BLaER1 (cell line): ENCODE measurements at regions not wholly inside any gene's neighbourhood (a gene's known extent, or its start where the extent isn't known, plus 50 kb on each side); places are given as distances from the start of the nearest gene placed in this dataset.
"Not testable (repeated sequence)": the region's sequence is repeated elsewhere in the genome, so short reads cannot be mapped to it uniquely, and the experiment has no call there.

Experiments used
- H3K27ac ChIP-seq: shearing (Covaris generic); formaldehyde crosslinking; 2 replicates; pipeline ENCODE4 v1.8.1; 2022
- H3K27me3 ChIP-seq: shearing (Covaris generic); formaldehyde crosslinking; 2 replicates; pipeline ENCODE4 v1.8.1; 2022
- H3K36me3 ChIP-seq: shearing (Covaris generic); formaldehyde crosslinking; 2 replicates; pipeline ENCODE4 v1.8.1; 2022
- H3K4me1 ChIP-seq: shearing (Covaris generic); formaldehyde crosslinking; 2 replicates; pipeline ENCODE4 v1.8.1; 2022
- H3K4me2 ChIP-seq: shearing (Covaris generic); formaldehyde crosslinking; 2 replicates; pipeline ENCODE4 v1.8.1; 2022
- H3K4me3 ChIP-seq: shearing (Covaris generic); formaldehyde crosslinking; 2 replicates; pipeline ENCODE4 v1.8.1; 2022
- H3K9ac ChIP-seq: shearing (Covaris generic); formaldehyde crosslinking; 2 replicates; pipeline ENCODE4 v1.8.1; 2022
- H3K9me3 ChIP-seq: shearing (Covaris generic); formaldehyde crosslinking; 2 replicates; pipeline ENCODE4 v1.8.1; 2022
- H4K20me1 ChIP-seq: shearing (Covaris generic); formaldehyde crosslinking; 2 replicates; pipeline ENCODE4 v1.8.1; 2022
- Cebpa-rat ChIP-seq: shearing (Covaris generic); IDR thresholded peaks from 2 replicates; pipeline ENCODE4 v1.8.1; 2022

DNA sequence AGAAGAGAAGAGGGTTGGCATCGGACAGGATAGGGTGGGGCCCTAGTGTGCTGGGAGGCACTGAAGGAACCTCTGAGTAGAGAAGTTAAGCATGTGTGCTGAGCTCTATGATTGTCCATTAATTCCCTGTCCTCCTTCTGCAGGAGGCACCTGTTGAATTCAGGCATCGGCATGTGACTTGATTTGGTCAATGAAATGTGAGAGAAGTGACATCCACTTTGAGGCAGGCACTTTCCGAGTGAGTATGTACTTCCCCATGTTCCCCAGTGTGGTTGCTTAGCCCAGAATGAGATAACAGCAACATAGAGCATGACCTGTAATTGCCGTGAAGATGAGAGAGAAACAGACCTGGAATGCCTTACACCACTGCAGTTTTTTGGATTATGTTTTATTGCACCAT is 224.8 kb downstream of the RPLP1 start:
- H3K9ac ChIP-seq, result no peak overlapping the region
- TF ChIP-seq Cebpa-rat, result no peak
- H3K4me3 ChIP-seq, result no peak overlapping the region
- H3K9me3 ChIP-seq, result peaks cover 13% of the 10 kb centered on the region
- no peak overlapping the region for H3K27ac ChIP-seq
- H3K4me2 ChIP-seq, result no peak overlapping the region
- H3K4me1 ChIP-seq, result 0 out of 2 replicates have a peak, but pooled peaks cover 4% of the 10 kb centered on the region
- no peaks in the 10 kb centered on the region for H4K20me1 ChIP-seq
- no peaks in the 10 kb centered on the region for H3K36me3 ChIP-seq
- 0 out of 2 replicates have a peak, but pooled peaks cover 6% of the 10 kb centered on the region for H3K27me3 ChIP-seq

DNA sequence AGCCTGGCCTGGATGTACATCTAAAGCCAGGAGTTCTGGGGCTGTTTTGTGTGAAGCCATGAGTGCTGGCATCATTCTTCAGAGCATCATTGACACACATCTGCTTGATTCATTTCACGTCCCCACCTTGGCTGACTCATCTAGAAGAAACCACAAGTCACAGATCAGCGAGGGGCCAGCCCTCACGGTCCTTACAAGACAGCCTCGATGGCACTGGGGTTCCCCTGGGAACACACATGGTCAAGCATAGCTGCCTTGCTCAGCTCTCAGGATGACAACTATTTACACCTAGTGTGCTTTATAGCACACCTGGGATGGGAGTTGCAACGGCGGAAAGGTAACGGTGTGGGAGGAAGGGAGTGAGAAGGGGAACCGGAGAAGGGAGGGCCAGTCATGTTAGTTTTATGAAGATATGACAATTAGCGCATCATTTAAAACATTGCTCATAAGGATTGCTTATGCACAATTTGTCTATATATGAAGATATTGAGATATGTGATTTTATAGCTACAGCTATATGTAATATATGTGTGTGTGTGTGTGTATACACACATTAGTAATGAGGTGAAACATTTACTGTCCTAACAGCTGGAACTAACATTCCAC is 227.1 kb downstream of the RPLP1 start:
- Histone ChIP-seq H3K4me1 (0 out of 2 replicates have a peak, but pooled peaks cover 4% of the 10 kb centered on the region), H3K27me3 (0 out of 2 replicates have a peak, but pooled peaks cover 6% of the 10 kb centered on the region), H3K27ac (no peak overlapping the region), H3K4me3 (no peak overlapping the region), H3K36me3 (no peaks in the 10 kb centered on the region), H3K4me2 (no peak overlapping the region), H4K20me1 (no peaks in the 10 kb centered on the region), H3K9ac (no peak overlapping the region), H3K9me3 (peaks cover 32% of the 10 kb centered on the region)
- TF ChIP-seq Cebpa-rat, result no peak

DNA sequence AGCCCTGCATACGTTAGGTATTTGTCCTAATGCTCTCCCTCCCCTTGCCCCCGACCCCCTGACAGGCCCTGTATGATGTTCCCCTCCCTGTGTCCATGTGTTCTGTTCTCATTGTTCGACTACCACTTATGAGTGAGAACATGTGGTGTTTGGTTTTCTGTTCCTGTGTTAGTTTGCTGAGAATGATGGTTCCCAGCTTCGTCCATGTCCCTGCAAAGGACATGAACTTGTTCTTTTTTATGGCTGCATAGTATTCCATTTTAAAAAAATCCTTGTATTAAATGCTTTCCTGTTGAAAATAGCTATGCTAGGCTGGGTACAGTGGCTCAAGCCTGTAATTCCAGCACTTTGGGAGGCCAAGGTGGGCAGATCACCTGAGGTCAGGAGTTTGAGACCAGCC is 232.2 kb downstream of the RPLP1 start:
- H3K27me3 ChIP-seq, H3K4me1 ChIP-seq, H4K20me1 ChIP-seq, H3K27ac ChIP-seq, H3K9ac ChIP-seq, H3K4me3 ChIP-seq, H3K36me3 ChIP-seq, H3K4me2 ChIP-seq: not testable (repeated sequence)
- peaks cover 54% of the 10 kb centered on the region for H3K9me3 ChIP-seq

DNA sequence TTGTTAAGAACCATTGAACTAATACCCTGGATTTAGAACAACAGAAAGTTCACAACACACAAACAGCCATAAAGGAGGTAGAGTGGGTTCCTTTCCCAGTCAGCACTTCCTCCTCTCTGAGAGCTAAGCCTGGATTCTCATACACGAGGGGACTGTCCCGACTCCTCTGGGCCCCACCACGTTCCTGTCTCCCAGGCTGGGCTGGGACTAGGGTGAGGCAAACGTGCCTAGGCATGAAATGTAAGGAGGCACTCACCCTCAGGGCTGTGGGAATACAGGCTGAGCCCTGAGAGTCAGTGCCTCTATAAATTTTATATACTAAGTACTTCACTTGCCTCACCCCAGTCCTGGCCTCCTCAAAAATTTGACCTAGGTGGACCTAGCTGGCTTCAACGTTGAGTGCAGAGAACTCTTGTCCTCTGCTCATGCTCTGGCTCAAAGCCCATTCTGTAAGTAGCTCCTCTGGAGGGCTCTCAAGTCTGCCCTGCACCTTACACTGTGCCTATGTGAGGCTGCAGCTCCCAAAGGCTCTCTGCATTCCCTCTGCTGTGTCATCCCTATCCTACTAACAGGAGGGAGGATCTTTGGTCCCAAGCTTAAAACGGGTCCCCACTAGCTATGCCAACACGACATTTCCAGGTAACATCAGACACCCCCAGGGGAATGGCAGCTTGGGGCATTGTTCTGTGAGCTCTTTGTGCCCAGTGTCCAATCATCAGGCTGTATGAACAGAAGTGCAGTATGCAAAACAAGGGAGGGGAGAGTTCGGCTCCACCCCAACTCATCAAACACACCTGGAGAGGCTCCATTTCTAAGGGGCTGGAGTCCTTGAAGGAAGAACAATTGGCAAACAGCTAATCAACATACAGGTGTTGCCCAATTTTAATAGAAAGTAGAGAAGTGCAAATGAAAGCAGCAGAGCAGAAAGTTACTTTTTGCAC is 233.2 kb downstream of the RPLP1 start:
- TF ChIP-seq Cebpa-rat, result no peak
- Histone ChIP-seq H3K4me3 (no peak overlapping the region), H3K27ac (no peak overlapping the region), H3K4me2 (no peak overlapping the region), H3K4me1 (no peaks in the 10 kb centered on the region), H3K36me3 (no peaks in the 10 kb centered on the region), H4K20me1 (no peaks in the 10 kb centered on the region), H3K9ac (no peak overlapping the region), H3K27me3 (no peaks in the 10 kb centered on the region), H3K9me3 (peaks cover 62% of the 10 kb centered on the region)

DNA sequence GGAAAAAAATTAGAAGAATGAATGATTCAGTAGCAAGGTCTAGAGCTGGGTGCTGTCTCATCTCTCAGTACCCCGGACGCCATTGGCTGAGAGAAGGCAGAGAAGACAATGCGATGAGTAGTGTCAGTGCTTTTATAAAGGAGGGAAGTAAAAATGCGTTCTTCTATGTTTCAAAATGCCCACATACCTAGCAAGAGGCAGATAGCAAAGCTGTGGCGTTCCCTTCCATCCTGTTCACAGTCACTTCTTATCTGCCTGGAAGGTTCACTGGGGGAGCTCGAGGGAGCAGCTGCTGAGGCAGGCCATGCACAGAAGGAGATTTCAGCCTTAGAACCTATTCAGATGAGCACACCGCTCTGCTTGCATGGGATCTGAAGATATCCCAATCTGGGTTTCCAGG is 234.0 kb downstream of the RPLP1 start:
- Histone ChIP-seq H3K27me3 (no peaks in the 10 kb centered on the region), H3K36me3 (no peaks in the 10 kb centered on the region), H3K4me1 (no peaks in the 10 kb centered on the region), H4K20me1 (no peaks in the 10 kb centered on the region), H3K4me3 (no peak overlapping the region), H3K9me3 (peaks cover 56% of the 10 kb centered on the region), H3K4me2 (no peak overlapping the region), H3K27ac (no peak overlapping the region), H3K9ac (no peak overlapping the region)
- no peak for TF ChIP-seq Cebpa-rat

DNA sequence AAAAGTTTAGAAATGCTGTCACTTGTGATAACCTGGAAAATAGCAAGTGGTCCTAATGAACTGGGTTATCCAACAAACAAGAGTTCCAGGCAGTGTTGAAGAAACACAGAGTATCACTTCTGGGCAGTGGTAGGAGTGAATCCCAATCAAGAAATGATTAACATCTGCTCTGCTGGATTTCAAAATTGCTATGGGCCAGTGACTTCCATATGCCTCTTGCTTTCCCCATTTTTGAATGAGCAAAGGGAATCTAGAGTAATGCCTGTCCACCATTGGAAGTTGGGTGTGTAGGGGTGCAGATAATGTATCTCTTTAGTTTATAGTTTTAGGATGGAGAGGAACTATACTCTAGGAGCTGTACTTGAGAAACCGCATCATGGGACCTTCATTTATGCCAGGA is 236.5 kb downstream of the RPLP1 start:
- Histone ChIP-seq H4K20me1 (no peaks in the 10 kb centered on the region), H3K36me3 (no peaks in the 10 kb centered on the region), H3K9ac (no peak overlapping the region), H3K27ac (no peak overlapping the region), H3K9me3 (peaks cover 33% of the 10 kb centered on the region), H3K4me3 (no peak overlapping the region), H3K4me2 (no peak overlapping the region), H3K4me1 (no peaks in the 10 kb centered on the region), H3K27me3 (no peaks in the 10 kb centered on the region)
- no peak for TF ChIP-seq Cebpa-rat

DNA sequence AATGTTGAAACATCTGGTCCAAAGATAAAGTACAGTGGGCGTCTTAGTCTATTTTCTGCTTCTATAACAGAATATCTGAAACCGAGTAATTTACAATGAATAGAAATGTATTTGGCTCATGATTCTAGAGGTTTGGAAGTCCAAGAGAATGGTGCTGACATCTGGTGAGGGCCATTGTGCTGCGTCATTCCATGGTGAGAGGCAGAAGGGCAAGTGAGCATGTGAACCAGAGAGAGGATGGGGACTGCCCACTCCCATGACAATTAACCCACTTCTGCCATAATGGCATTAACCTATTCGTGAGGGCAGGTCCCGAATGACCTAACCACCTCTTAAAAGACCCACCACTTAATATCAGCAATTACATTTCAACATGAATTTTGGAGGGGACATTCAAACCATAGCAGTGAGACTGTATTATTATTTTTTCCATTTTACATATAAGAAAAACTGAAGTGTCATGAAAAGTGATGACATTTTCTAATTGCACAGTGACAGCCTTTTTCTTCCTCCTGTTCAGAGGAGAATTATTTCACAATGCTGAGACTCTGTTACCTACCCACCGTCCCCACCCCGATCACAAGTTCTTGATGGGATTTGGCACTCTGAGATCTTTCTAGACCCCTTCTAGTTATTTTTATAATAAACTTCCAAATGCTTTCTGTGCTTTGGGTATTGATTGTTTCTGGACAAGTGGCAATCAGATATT is 238.8 kb downstream of the RPLP1 start:
- H3K4me2 ChIP-seq, result no peak overlapping the region
- no peak overlapping the region for H3K9ac ChIP-seq
- H4K20me1 ChIP-seq, result no peaks in the 10 kb centered on the region
- H3K4me3 ChIP-seq, result no peak overlapping the region
- H3K36me3 ChIP-seq, result no peaks in the 10 kb centered on the region
- TF ChIP-seq Cebpa-rat, result no peak
- peaks cover 30% of the 10 kb centered on the region for H3K9me3 ChIP-seq
- no peaks in the 10 kb centered on the region for H3K4me1 ChIP-seq
- no peak overlapping the region for H3K27ac ChIP-seq
- no peaks in the 10 kb centered on the region for H3K27me3 ChIP-seq

DNA sequence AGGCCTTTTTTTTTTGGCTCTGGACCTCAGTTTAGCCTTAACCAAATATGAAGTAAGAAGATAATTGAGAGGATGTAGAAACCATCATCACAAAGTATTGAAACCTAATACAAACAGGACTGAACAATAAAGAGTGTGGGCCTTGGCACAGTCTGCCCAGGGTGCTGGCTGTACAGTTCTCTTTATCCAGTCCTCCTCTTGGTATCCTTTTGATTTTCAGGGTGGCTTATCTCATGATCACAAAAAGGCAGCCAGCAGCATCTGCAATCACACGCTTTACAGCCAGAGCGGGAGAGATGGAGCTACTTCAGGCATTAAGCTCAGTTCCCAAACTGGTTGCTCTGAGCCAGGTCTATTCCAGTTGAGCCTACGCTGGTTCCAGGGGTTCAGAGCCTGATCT is 239.7 kb downstream of the RPLP1 start:
- Histone ChIP-seq H3K9me3 (peaks cover 30% of the 10 kb centered on the region), H3K27me3 (no peaks in the 10 kb centered on the region), H3K27ac (no peak overlapping the region), H3K36me3 (no peaks in the 10 kb centered on the region), H3K4me2 (no peak overlapping the region), H3K4me1 (no peaks in the 10 kb centered on the region), H3K4me3 (no peak overlapping the region), H3K9ac (no peak overlapping the region), H4K20me1 (no peaks in the 10 kb centered on the region)
- no peak for TF ChIP-seq Cebpa-rat

DNA sequence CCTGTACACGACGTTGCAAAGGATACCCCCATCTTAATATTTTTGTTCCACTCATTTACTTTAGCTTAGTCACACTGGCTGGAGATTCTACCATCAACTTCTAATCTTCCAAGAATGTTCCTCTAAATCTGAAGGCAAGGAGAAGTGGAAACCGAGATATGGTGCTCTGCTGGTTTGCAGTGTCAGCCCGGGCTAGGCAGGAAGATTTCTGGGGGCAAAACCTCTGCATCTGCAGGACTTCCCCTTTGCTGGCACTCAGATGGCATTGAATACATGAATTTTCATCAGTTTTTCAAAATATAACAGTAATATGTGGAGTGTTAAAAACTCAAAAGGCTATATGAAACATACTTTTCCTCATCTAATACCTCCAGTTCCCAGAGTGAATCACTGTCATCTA is 240.4 kb downstream of the RPLP1 start:
- no peak overlapping the region for H3K4me2 ChIP-seq
- H3K36me3 ChIP-seq, result no peaks in the 10 kb centered on the region
- H3K4me1 ChIP-seq, result no peaks in the 10 kb centered on the region
- H3K9me3 ChIP-seq, result peaks cover 25% of the 10 kb centered on the region
- no peak overlapping the region for H3K27ac ChIP-seq
- no peaks in the 10 kb centered on the region for H3K27me3 ChIP-seq
- no peaks in the 10 kb centered on the region for H4K20me1 ChIP-seq
- no peak for TF ChIP-seq Cebpa-rat
- H3K9ac ChIP-seq, result no peak overlapping the region
- no peak overlapping the region for H3K4me3 ChIP-seq

DNA sequence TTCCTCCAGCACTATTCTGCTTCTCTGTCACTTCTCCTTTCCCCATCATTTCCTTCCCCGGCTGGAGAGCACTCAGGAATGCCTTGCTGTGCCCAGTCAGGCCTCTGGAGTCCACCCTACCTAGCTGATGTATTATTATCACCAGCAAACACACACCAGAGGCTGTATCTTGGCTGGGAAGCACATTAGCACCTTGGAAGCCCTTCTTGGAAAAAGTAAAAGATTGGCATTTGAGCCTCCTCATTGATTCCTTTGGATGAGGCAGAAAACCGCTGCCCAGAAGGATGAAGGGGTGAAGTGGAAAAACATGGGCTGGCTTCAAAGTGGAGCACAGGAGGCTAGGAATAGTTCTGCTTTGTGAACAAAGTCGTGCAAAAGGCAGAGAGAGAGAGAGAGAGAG is 244.3 kb downstream of the RPLP1 start:
- no peaks in the 10 kb centered on the region for H3K36me3 ChIP-seq
- no peak overlapping the region for H3K9ac ChIP-seq
- H3K4me2 ChIP-seq, result no peak overlapping the region
- H3K4me3 ChIP-seq, result no peak overlapping the region
- TF ChIP-seq Cebpa-rat, result no peak
- H3K4me1 ChIP-seq, result no peaks in the 10 kb centered on the region
- no peaks in the 10 kb centered on the region for H3K9me3 ChIP-seq
- no peak overlapping the region for H3K27ac ChIP-seq
- no peaks in the 10 kb centered on the region for H3K27me3 ChIP-seq
- H4K20me1 ChIP-seq, result no peaks in the 10 kb centered on the region
